PFSK-1 (cell line): ENCODE measurements at regions not wholly inside any gene's neighbourhood (a gene's known extent, or its start where the extent isn't known, plus 50 kb on each side); places are given as distances from the start of the nearest gene placed in this dataset.

ENCODE experiments used
- FOXP2 ChIP-seq: optimal IDR thresholded peaks from 2 replicates; pipeline ENCODE3; 2011; ENCODE audit warnings: borderline replicate concordance, control low read depth, inconsistent platforms; ENCODE audit not compliant: insufficient read depth; ENCODE audit errors: extremely low read length, extremely low read depth
- POLR2AphosphoS5 ChIP-seq: IDR thresholded peaks from 2 replicates; pipeline ENCODE4 v1.6.1; 2012; ENCODE audit warnings: low read depth, mild to moderate bottlenecking, control low read depth, low read length, moderate library complexity
- REST ChIP-seq, 2 experiments: IDR thresholded peaks; 2 replicates each; pipeline versions ENCODE4 v1.6.1 to v1.8.0; 2011 to 2012; ENCODE audit warnings: low read depth in 2 of 2, low read length in 2 of 2, control low read depth in 1 of 2, inconsistent platforms in 1 of 2, mild to moderate bottlenecking in 1 of 2, moderate library complexity in 1 of 2; ENCODE audit not compliant: insufficient read depth in 1 of 2
- SIN3A ChIP-seq: IDR thresholded peaks from 2 replicates; pipeline ENCODE4 v1.6.1; 2012; ENCODE audit warnings: mild to moderate bottlenecking, low read length, moderate library complexity, borderline replicate concordance; ENCODE audit not compliant: insufficient read depth
- TAF1 ChIP-seq: IDR thresholded peaks from 2 replicates; pipeline ENCODE4 v1.6.1; 2012; ENCODE audit warnings: low read length, control low read depth, borderline replicate concordance; ENCODE audit not compliant: insufficient read depth

GRCh38 chr9:99282406-99282805 is 60.3 kb downstream of the SEC61B start:
- TF ChIP-seq POLR2AphosphoS5 (no peak), SIN3A (no peak), TAF1 (no peak), FOXP2 (no peak), REST (IDR thresholded peaks at IDR 0.05; ENCODE audit: insufficient read depth in 1 of 2, low read depth in 2 of 2, low read length in 2 of 2) (no peak)

GRCh38 chr9:99285965-99286364 is 63.9 kb downstream of the SEC61B start:
- TF ChIP-seq TAF1 (no peak), FOXP2 (no peak), POLR2AphosphoS5 (no peak), REST (IDR thresholded peaks at IDR 0.05; ENCODE audit: insufficient read depth in 1 of 2, low read depth in 2 of 2, low read length in 2 of 2) (no peak), SIN3A (no peak)

- TF ChIP-seq POLR2AphosphoS5 (no peak), SIN3A (no peak), FOXP2 (no peak), REST (IDR thresholded peaks at IDR 0.05; ENCODE audit: insufficient read depth in 1 of 2, low read depth in 2 of 2, low read length in 2 of 2) (no peak), TAF1 (no peak)
These were observed 64.5 kb downstream of the SEC61B start for GRCh38 chr9:99286536-99286935.

- TF ChIP-seq FOXP2 (no peak), POLR2AphosphoS5 (no peak), TAF1 (no peak), SIN3A (no peak), REST (IDR thresholded peaks at IDR 0.05; ENCODE audit: insufficient read depth in 1 of 2, low read depth in 2 of 2, low read length in 2 of 2) (no peak)
These were observed 65.6 kb downstream of the SEC61B start for GRCh38 chr9:99287641-99288040.

GRCh38 chr9:99288830-99289229 is 66.7 kb downstream of the SEC61B start:
- TF ChIP-seq POLR2AphosphoS5 (no peak), REST (IDR thresholded peaks at IDR 0.05; ENCODE audit: insufficient read depth in 1 of 2, low read depth in 2 of 2, low read length in 2 of 2) (no peak)
